Kidney glomerular epithelial cell (primary cell): ENCODE measurements at regions not wholly inside any gene's neighbourhood (a gene's known extent, or its start where the extent isn't known, plus 50 kb on each side); places are given as distances from the start of the nearest gene placed in this dataset.
"Not testable (repeated sequence)": the region's sequence is repeated elsewhere in the genome, so short reads cannot be mapped to it uniquely, and the experiment has no call there.

ENCODE experiments used
- DNase-seq: peaks from one replicate; lab custom pipeline; 2025; lab: John Stamatoyannopoulos, UW

DNA sequence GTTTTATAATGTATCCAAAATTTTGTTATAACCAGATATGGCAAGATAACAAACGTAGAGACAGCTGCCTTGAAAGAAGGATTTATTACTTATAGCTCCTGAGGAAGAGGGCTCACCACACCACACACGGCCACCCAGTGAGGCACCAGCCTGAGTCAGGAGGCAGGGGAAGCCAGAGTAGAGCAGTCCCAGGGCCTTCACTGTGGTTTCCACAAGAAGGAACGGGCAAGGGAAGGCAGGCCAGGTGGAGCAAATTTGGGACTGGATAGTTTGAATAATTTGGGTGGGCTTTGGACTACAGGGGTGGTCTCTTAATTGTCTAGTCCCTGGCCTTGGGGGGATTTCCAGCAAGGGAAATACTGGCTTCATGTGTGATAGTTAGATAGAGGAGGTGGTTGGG lies 72.5 kb downstream of the RRAGC start:
- no peak for DNase-seq

GRCh38 chr1:38786040-38786436 lies 73.5 kb downstream of the RRAGC start:
- DNase-seq: no peak

DNA sequence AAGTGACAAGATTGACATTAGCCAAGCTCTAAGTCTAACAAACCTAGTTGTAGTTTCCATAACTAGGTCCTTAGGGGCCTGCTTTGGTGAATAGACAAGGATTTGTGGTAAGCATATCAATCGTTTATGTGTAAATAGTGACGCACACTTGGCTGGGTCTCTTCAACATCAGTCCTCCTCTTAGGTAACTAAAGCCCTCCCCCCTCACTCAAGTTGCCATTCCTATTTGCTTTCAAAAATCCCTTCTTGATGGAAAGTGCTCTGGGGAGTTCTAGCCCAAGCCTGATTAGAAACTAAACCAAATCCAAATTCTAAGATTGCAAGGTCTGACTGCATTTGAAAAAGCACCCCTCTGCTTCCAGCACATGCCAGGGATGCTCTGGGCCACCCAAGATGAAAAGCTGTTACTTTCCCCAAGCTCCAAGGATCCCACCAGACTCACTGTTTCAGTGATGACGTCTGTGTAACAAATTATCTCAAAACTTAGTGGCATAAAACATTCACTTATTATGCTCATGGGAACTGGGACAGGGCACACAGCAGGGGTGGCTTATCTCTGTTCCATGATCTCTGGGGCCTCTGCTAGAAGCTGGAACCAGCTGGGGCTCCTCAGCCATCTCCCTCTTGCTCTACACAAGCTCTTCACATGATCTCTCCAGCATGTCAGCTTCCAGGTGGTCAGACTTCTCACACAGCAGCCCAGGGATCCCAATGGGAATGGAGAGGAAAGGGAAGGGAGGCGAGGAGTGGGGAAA lies 74.1 kb downstream of the RRAGC start:
- DNase-seq: no peak

DNA sequence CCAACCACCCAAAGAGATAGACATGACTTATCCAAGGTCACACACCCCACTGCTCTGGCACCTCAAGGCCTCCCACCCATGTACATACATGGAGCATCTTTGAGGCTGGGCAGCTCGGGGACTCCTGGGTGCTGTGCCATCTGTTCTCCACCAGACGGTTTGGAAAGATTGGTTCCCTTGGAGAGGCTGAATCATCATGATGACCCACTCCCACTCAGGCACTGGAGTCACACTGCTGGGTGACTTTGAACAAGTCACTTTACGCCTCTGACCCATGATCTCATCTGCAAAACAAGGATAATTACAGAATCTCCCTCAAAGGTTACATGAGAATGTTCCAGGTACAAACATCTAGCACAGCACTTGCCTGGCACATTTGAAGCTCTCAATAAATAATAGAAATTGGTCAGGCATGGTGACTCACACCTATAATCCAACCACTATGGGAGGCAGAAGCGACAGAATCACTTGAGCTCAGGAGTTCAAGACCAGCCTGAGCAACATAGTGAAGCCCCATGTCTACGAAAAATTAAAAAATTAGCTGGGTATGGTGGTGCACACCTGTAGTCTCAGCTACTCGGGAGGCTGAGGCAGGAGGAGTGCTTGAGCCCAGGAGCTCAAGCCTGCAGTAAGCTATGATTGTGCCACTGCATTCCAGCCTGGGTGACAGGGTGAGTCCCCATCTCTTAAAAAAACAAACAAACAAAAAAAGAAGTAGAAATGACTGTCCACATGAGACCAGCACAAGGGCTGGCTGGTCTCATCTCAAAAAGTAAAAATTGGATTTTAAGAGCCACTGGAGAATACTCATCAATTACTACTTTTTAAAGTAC lies 74.9 kb downstream of the RRAGC start:
- no peak for DNase-seq

DNA sequence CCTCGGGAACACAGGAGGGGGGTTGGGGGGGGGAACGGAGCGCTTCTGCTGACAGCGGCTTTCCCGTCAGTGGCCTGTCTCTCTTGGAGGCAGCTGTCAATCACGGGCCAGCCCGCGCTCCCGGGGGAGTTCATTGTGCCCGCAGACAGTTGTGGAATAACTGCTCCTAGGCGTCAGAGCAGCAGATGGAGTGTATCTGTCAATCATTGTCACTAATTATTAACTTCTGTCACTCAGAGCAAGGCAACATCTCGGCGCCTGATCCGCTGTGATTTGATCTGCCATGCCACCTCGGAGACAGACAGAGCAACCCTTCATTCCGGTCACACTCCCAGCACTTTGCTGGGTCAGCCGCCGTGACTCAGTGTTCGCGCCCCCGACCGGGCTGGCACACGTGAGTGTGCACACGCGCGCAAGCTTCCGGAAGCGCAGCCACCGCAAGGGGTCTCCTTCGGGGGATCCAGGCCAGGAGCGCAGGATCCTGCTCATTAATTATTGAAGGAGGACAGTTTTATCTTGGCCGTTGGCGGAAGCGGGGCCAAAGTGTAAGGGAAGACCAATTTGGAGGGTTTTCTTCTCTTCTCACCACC lies 75.8 kb downstream of the RRAGC start:
- DNase-seq: peak; percentile 52

DNA sequence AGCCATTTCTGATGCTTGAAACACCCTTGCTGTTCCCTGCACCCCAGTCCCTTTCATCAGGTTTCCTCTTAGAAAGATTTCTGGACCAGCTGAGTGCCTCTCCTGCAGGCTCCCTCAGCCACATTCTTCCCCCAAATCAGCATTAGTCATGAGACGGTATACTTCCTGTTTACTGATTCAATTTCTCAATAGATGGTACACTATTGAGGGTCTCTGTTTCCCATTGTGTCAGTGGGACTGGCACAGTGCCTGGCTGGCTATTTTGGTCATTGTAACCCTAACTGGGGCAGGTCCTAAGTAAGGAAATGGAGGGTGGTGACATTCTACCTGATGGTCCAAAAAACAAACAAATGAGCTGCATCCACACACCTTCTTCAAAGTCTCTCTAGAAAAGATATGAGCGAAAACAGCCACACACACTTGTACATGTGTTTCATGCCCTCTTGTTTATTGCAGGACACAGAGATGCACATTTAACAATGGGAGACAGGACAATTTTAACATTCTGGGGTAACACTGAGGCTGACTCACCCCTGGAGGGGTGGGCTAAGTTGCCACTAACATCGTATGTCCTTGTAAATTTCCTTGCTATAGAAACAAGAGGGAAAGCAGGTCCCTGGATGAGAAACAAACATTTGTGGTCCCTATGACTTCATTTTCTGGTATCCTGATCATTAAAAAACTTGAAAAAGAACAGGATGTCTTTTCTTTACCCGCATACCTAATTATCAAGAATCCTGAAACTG lies 77.5 kb downstream of the RRAGC start:
- no peak for DNase-seq

DNA sequence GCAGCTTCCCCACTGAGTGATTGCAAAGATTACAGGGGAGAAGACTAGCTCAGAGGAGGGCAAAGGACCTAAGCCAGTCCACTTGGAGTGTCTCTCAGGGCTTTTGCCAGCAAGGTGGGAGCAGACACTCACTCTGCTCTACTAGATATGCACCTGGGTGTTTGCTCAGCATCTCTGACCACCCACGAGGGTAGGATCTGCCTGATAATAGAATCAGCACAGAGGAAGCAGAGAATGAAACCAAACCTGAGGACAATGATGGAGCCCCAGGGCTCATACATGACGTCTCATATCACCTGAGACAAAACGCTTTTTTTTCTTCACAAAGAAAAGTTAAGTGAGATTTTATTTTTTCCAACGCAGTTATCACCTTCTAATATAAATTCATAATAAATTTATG lies 79.4 kb downstream of the RRAGC start:
- DNase-seq: no peak

DNA sequence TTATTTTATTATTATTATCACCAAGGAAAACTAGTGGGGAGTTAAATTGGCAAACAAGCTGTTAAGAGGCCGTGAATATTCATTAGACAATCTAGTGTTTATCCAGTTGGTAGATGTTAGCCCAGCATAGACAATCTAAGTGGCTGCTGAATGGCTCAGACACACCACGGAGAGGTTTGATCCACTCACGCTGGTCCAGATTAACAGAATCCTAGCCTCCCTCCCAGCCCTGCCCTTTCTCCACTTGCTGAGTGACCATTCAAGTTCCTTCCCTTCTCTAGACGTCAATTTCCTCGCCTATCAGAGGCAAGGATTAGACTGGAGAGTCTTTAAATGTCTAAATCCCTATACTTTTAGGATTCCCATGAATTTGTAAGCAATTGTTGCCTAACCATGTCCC lies 80.1 kb downstream of the RRAGC start:
- DNase-seq: no peak

GRCh38 chr1:38778521-38778920 lies 81.1 kb downstream of the RRAGC start:
- no peak for DNase-seq

DNA sequence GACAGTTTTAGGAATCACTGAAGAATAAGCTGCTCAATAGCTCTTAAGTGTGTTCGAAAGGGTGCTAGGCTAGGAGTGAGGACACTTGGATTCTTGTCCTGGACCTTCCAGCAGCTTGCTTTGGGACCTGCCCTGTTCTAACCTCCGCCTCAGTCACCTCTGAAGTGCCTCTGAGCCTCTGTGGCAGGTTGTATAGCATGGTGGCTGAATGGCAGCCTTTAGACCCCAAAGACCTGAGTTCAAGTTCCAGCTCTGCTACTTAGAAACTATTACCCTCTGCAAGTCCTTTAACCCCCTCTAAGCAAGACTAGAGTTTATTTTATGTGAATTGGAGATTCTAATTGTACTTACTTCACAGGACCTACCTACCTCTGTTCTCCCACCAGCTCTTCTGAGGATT lies 81.5 kb downstream of the RRAGC start:
- DNase-seq: no peak

GRCh38 chr1:38777464-38777957 lies 82.1 kb downstream of the RRAGC start:
- DNase-seq: no peak

DNA sequence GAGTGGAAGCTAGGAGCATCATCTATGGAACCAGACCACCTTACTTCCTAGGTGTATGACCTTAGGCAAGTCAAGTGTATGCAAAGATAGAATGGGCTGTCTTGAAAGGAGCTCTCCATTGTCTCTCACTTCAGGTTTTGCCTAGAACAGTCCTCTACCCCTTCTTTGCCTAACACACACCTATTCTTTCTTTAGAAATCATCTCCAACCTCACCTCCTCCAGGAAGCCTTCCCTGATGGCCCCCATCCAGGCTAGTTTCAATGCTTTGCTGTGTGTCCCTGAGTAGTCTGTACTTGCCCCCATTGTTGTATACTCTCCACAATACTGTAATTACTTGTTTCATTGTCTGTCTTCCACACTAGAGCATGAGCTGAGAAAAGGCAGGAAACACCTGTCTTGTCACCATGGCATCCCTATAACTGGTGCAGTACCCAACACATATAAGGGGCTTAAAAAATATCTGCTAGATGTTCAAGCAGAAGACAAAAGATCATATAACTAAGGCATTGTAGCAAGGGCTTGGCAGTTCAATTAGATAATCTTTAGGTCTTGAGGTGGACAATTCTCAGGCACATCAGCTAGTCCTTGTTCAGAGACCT lies 83.0 kb downstream of the RRAGC start:
- no peak for DNase-seq

GRCh38 chr1:38775175-38775845 lies 84.3 kb downstream of the RRAGC start:
- DNase-seq: no peak

DNA sequence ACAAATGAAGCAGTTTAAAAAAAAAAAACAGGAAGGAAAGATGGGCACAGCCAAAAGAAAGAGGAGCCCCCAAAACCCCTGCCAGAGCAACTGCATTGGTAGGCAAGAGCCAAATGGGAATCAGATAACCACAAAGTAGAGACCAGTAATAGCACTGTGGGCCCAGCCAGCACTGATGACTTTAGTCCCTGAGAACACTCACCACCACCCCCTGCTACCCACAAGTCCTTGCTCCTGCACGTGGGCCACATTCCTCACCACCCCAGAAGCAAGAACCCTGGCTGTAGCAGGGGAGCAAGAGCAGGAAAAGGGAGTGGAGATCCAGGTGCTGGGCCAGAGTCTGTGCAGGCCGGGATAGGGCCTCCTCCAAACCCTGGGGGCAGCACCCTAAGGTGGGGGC lies 86.1 kb downstream of the RRAGC start:
- DNase-seq: no peak

DNA sequence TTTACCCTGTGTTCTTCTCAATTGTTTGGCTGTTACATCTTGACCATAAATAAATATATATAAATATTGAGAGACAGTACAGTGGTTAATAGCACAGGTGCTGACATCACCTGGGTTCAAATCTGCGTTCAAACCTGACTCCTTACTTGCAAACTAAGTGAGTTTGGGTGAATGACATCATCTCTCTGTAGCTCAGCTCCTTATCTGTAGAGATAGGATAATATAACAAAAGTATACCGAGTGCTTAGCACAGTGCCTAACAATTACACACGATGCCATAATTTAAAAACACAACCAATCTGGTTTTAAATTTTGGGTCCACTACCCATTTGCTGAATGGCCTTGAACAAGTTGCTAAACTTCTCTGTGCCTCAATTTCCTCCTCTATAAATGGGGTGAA lies 86.6 kb downstream of the RRAGC start:
- DNase-seq: no peak

DNA sequence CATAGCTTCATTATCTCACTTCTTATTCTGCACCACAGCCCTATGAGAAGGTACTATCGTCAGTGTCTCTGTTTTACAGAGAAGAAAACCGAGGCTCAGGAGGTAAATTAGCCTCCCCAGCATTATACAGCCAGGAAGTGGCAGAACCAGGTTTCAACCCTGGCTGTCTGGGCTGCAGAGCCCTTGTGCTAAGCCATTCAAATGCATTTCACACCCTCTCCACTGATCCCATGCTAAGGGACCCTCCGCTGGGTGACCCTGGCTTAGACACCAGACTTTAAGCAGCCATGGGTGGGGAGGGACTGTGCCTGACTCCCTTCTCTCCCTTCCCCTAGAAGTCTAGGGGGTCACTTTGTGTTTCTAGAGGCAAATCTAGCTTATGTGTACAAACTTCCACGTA lies 87.5 kb downstream of the RRAGC start:
- no peak for DNase-seq

DNA sequence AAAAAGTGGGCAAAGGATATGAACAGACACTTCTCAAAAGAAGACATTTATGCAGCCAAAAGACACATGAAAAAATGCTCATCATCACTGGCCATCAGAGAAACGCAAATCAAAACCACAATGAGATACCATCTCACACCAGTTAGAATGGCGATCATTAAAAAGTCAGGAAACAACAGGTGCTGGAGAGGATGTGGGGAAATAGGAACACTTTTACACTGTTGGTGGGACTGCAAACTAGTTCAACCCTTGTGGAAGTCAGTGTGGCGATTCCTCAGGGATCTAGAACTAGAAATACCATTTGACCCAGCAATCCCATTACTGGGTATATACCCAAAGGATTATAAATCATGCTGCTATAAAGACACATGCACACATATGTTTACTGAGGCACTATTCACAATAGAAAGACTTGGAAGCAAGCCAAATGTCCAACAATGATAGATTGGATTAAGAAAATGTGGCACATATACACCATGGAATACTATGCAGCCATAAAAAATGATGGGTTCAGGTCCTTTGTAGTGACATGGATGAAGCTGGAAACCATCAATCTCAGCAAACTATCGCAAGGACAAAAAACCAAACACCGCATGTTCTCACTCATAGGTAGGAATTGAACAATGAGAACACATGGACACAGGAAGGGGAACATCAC lies 88.9 kb downstream of the RRAGC start:
- DNase-seq: not testable (repeated sequence)

GRCh38 chr1:38766125-38766524 lies 93.4 kb downstream of the RRAGC start:
- no peak for DNase-seq

GRCh38 chr1:38763121-38763520 lies 96.5 kb downstream of the RRAGC start:
- DNase-seq: no peak

DNA sequence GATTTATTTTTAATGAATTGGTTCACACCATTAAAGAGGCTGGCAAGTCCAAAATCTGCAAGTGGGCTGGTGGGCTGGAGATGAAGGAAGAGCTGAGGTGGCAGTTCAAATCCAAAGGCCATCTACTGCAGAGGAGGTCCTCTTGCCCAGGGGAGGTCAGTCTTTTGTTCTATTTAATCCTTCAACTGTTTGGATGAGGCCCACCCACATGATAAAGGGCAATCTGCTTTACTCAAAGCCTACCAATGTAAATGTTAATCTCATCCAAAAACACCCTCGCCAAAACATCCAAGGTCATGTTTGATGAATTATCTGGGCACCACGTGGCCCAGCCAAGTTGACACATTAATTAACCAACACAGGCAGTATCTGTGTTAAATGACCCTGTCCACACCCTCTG lies 99.0 kb downstream of the RRAGC start:
- no peak for DNase-seq

- no peak for DNase-seq
Measured at GRCh38 chr1:38758820-38759219, 100.8 kb downstream of the RRAGC start.
